PC-9 (cell line): ENCODE measurements at regions not wholly inside any gene's neighbourhood (a gene's known extent, or its start where the extent isn't known, plus 50 kb on each side); places are given as distances from the start of the nearest gene placed in this dataset.

Experiments used
- BruUV-seq: library from RNA; stranded (reverse); fragments of 400-500 nt; replicated peaks from 2 replicates; lab custom pipeline; 2021; lab: Mats Ljungman, UMichigan
- CTCF ChIA-PET: fragments of 300-600 bp; sonication (Branson Sonifier 250); formaldehyde crosslinking; loops from one replicate; lab custom pipeline; 2022; ENCODE audit warnings: antibody characterized with exemption; lab: Charles Lee
- POLR2A ChIA-PET: fragments of 300-600 bp; sonication (Branson Sonifier 250); formaldehyde crosslinking; loops from one replicate; lab custom pipeline; 2022; ENCODE audit warnings: antibody characterized with exemption; ENCODE audit not compliant: unreplicated experiment; lab: Charles Lee
- DNase-seq, 2 experiments: peaks; one replicate each; pipeline versions ENCODE4 v3.0.0 to v3.0.0-alpha.2; 2015 to 2022; ENCODE audit warnings: mixed read lengths in 1 of 2
- H2AFZ ChIP-seq: fragments of 200-600 bp; sonication (generic); 2 replicates; pipeline ENCODE4 v1.8.1; 2017; ENCODE audit warnings: antibody characterized with exemption
- H3F3A ChIP-seq: fragments of 200-600 bp; sonication (generic); 2 replicates; pipeline ENCODE4 v1.8.1; 2017; ENCODE audit warnings: antibody characterized with exemption, mild to moderate bottlenecking, low read depth; ENCODE audit not compliant: insufficient read depth
- H3K27ac ChIP-seq: fragments of 200-600 bp; sonication (generic); 2 replicates; pipeline ENCODE4 v1.6.1; 2016; ENCODE audit warnings: mixed run types
- H3K27me3 ChIP-seq: fragments of 200-600 bp; sonication (generic); 2 replicates; pipeline ENCODE4 v1.6.1; 2016; ENCODE audit warnings: low read depth, mixed run types; ENCODE audit not compliant: insufficient read depth
- H3K36me3 ChIP-seq: fragments of 200-600 bp; sonication (generic); 2 replicates; pipeline ENCODE4 v1.6.1; 2016; ENCODE audit warnings: low read depth, mixed run types
- H3K4me1 ChIP-seq: fragments of 200-600 bp; sonication (generic); replicated peaks from 2 replicates; pipeline ENCODE4 v1.6.1; 2016; ENCODE audit warnings: mixed run types; ENCODE audit not compliant: insufficient read depth
- H3K4me2 ChIP-seq: fragments of 200-600 bp; sonication (generic); 2 replicates; pipeline ENCODE4 v1.6.1; 2017; ENCODE audit warnings: mixed run types
- H3K4me3 ChIP-seq: fragments of 200-600 bp; sonication (generic); 2 replicates; pipeline ENCODE4 v1.6.1; 2016; ENCODE audit warnings: mixed run types
- H3K79me2 ChIP-seq: fragments of 200-600 bp; sonication (generic); 2 replicates; pipeline ENCODE4 v1.6.1; 2017; ENCODE audit warnings: low read depth, mixed run types
- H3K9me2 ChIP-seq: fragments of 200-600 bp; sonication (generic); 2 replicates; pipeline ENCODE4 v1.8.1; 2017; ENCODE audit warnings: mild to moderate bottlenecking; ENCODE audit not compliant: insufficient read depth
- H3K9me3 ChIP-seq: fragments of 200-600 bp; sonication (generic); 2 replicates; pipeline ENCODE4 v1.8.1; 2016; ENCODE audit warnings: low read depth; ENCODE audit not compliant: insufficient read depth
- H4K20me1 ChIP-seq: fragments of 200-600 bp; sonication (generic); 2 replicates; pipeline ENCODE4 v1.8.1; 2017; ENCODE audit not compliant: insufficient read depth
- CTCF ChIP-seq: fragments of 200-600 bp; sonication (generic); conservative IDR thresholded peaks from 2 replicates; pipeline ENCODE4 v1.6.1; 2017; ENCODE audit warnings: mixed run types, antibody characterized with exemption, mild to moderate bottlenecking, moderate library complexity
- EZH2 ChIP-seq: fragments of 200-600 bp; sonication (generic); IDR thresholded peaks from 2 replicates; pipeline ENCODE4 v1.8.0; 2017; ENCODE audit warnings: antibody characterized with exemption, low read depth
- intact Hi-C: fragments of 100-400 bp; cut with micrococcal nuclease; formaldehyde crosslinking; loops from one replicate; pipeline ENCODE4 v1.10.0; 2022; ENCODE audit not compliant: unreplicated experiment

GRCh38 chr1:30373471-30374399 is 349.6 kb downstream of the MATN1 start:
- ChIA-PET CTCF (no interaction called here), POLR2A (no interaction called here)

GRCh38 chr1:30372792-30373433 is 350.5 kb downstream of the MATN1 start:
- H3K4me3 ChIP-seq, result no peak overlapping the region
- no peak overlapping the region for H3K4me2 ChIP-seq
- H3K4me1 ChIP-seq, result no peaks in the 10 kb centered on the region
- no peaks in the 10 kb centered on the region for H3F3A ChIP-seq
- no peaks in the 10 kb centered on the region for H3K9me3 ChIP-seq
- intact Hi-C loops, result no loop called here
- no peaks in the 10 kb centered on the region for H3K79me2 ChIP-seq
- H4K20me1 ChIP-seq, result no peaks in the 10 kb centered on the region
- no peak for DNase-seq
- no peak overlapping the region for H2AFZ ChIP-seq
- TF ChIP-seq CTCF (no peak), EZH2 (no peak)
- ChIA-PET CTCF (no interaction called here), POLR2A (no interaction called here)
- no peaks in the 10 kb centered on the region for H3K9me2 ChIP-seq
- peaks cover 18% of the 10 kb centered on the region; the same call in 1 of the 2 replicates for H3K27me3 ChIP-seq
- H3K27ac ChIP-seq, result no peak overlapping the region
- no peaks in the 10 kb centered on the region for H3K36me3 ChIP-seq
- BruUV-seq, result no TSS peak

More at GRCh38 chr1:30373471-30374399, 349.6 kb downstream of the MATN1 start:
- no peak overlapping the region for H3K4me2 ChIP-seq
- no peak overlapping the region for H2AFZ ChIP-seq
- no TSS peak for BruUV-seq
- H3K27ac ChIP-seq, result no peak overlapping the region
- H3K79me2 ChIP-seq, result no peaks in the 10 kb centered on the region
- no peaks in the 10 kb centered on the region for H3F3A ChIP-seq
- H3K4me1 ChIP-seq, result no peaks in the 10 kb centered on the region
- no peaks in the 10 kb centered on the region for H3K9me3 ChIP-seq
- H3K27me3 ChIP-seq, result peaks cover 21% of the 10 kb centered on the region; the same call in 1 of the 2 replicates
- intact Hi-C loops, result no loop called here
- TF ChIP-seq CTCF (no peak), EZH2 (no peak)
- no peaks in the 10 kb centered on the region for H3K9me2 ChIP-seq
- no peaks in the 10 kb centered on the region for H3K36me3 ChIP-seq
- H3K4me3 ChIP-seq, result no peak overlapping the region
- H4K20me1 ChIP-seq, result no peaks in the 10 kb centered on the region
- no peak for DNase-seq

- H3K4me1 ChIP-seq, result no peaks in the 10 kb centered on the region
- peaks cover 17% of the 10 kb centered on the region; the same call in 1 of the 2 replicates for H3K27me3 ChIP-seq
- intact Hi-C loops, result no loop called here
- no peak for TF ChIP-seq CTCF
- no peak for TF ChIP-seq EZH2
- H2AFZ ChIP-seq, result no peak overlapping the region
- BruUV-seq, result no TSS peak
- H3K79me2 ChIP-seq, result no peaks in the 10 kb centered on the region
- H3K27ac ChIP-seq, result no peak overlapping the region
- no peaks in the 10 kb centered on the region for H3F3A ChIP-seq
- no peaks in the 10 kb centered on the region for H3K9me2 ChIP-seq
- CTCF ChIA-PET, result no interaction called here
- DNase-seq, result no peak
- no peaks in the 10 kb centered on the region for H4K20me1 ChIP-seq
- H3K4me3 ChIP-seq, result no peak overlapping the region
- no peaks in the 10 kb centered on the region for H3K9me3 ChIP-seq
- no peaks in the 10 kb centered on the region for H3K36me3 ChIP-seq
- POLR2A ChIA-PET, result no interaction called here
- H3K4me2 ChIP-seq, result no peak overlapping the region
Measured at GRCh38 chr1:30371888-30372791, 351.2 kb downstream of the MATN1 start.
